ENCODE measurements at regions not wholly inside any gene's neighbourhood (a gene's known extent, or its start where the extent isn't known, plus 50 kb on each side); places are given as distances from the start of the nearest gene placed in this dataset.

DNA sequence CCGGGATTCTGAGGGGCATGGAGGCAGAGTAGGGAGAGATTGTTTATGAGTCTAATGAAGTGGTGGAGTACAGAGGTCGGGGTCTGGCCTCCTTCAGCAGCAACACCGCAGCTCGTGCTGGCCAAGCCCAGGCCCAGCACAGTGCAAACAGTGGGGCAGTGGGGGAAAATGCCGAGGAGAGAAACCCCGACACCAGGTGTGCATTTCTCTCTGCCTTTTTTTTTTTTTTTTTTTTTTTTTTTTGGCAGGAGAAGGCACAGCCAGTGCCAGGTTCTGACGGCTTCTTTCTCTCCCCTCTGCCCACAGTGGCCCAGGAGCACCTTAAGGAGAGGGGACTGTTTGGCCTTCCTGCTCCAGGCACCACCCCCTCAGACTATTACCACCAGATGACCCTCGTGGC is 219.3 kb downstream of the GLI2 start:
- TF ChIP-seq POLR2AphosphoS5 (IDR thresholded peaks at IDR 0.05; ENCODE audit: low read depth, low read length): no peak
- no peak for TF ChIP-seq TAF1 (IDR thresholded peaks at IDR 0.05; ENCODE audit: low read depth, low read length)
- no peak for TF ChIP-seq POLR2A (IDR thresholded peaks at IDR 0.05; ENCODE audit: low read depth, low read length)
- TF ChIP-seq POU2F2 (IDR thresholded peaks at IDR 0.05; ENCODE audit: low read depth, low read length): no peak
- TF ChIP-seq SPI1 (IDR thresholded peaks at IDR 0.05; ENCODE audit: low read depth, low read length): no peak
- TF ChIP-seq PAX5 (IDR thresholded peaks at IDR 0.05; ENCODE audit: insufficient read depth, low read length, severe bottlenecking): no peak
